ENCODE measurements at regions not wholly inside any gene's neighbourhood (a gene's known extent, or its start where the extent isn't known, plus 50 kb on each side); places are given as distances from the start of the nearest gene placed in this dataset.
"Not testable (repeated sequence)": the region's sequence is repeated elsewhere in the genome, so short reads cannot be mapped to it uniquely, and the experiment has no call there.

DNA sequence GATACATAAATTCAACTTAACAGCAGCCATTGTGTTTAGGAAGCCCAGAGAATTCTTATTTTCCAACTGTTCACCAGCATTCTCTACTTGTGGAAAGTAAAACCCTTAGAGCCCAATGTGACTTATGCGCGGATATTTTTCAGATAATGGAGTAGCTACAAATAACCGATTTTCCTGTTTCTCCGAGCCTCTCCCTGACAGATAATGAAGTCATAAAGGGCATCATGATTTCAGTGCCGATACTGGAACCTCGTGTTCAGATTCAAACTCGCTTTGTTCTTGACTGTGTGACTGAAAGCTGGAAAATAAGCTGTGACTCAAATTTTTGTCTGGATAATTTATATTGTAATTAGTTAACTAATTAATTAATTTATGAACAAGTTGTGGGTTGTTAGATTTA, 228.2 kb downstream of the VAPA start:
- no peak for DNase-seq (ENCODE audit: low read depth)

GRCh38 chr18:10142496-10143160, 228.8 kb downstream of the VAPA start:
- DNase-seq (ENCODE audit: low read depth): no peak

GRCh38 chr18:10143596-10143995, 229.8 kb downstream of the VAPA start:
- no peak for DNase-seq (ENCODE audit: low read depth)

DNA sequence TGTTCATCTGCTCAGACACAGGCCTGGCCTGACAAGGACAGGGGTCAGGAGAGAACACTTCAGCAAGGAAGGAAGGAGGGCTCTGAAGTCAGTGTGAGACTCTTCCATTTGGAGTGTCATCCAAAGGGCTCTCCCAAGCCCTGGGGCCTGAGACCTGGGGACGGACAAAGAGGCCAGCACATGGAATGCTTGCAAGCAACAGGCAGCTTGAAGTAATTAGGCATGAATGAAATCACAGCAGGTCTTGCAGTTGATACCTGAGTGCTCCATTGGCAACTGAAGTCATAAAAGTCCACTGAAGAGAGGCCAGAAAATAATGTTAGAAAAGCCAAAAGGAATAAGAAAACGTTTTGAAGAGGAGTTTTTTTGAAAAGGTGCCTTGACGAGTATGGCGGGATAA, 231.7 kb downstream of the VAPA start:
- DNase-seq (ENCODE audit: low read depth): no peak

- no peak for DNase-seq (ENCODE audit: low read depth)
These were observed 233.4 kb downstream of the VAPA start for GRCh38 chr18:10147226-10147625.

GRCh38 chr18:10147752-10148151, 233.9 kb downstream of the VAPA start:
- no peak for DNase-seq (ENCODE audit: low read depth)

GRCh38 chr18:10148189-10148929, 234.5 kb downstream of the VAPA start:
- DNase-seq (ENCODE audit: low read depth): no peak

GRCh38 chr18:10149768-10150556, 236.1 kb downstream of the VAPA start:
- no peak for DNase-seq (ENCODE audit: low read depth)

- DNase-seq (ENCODE audit: low read depth): not testable (repeated sequence)
These were observed 236.8 kb downstream of the VAPA start for GRCh38 chr18:10150576-10150975.

GRCh38 chr18:10152475-10152874, 238.7 kb downstream of the VAPA start:
- DNase-seq (ENCODE audit: low read depth): no peak

DNA sequence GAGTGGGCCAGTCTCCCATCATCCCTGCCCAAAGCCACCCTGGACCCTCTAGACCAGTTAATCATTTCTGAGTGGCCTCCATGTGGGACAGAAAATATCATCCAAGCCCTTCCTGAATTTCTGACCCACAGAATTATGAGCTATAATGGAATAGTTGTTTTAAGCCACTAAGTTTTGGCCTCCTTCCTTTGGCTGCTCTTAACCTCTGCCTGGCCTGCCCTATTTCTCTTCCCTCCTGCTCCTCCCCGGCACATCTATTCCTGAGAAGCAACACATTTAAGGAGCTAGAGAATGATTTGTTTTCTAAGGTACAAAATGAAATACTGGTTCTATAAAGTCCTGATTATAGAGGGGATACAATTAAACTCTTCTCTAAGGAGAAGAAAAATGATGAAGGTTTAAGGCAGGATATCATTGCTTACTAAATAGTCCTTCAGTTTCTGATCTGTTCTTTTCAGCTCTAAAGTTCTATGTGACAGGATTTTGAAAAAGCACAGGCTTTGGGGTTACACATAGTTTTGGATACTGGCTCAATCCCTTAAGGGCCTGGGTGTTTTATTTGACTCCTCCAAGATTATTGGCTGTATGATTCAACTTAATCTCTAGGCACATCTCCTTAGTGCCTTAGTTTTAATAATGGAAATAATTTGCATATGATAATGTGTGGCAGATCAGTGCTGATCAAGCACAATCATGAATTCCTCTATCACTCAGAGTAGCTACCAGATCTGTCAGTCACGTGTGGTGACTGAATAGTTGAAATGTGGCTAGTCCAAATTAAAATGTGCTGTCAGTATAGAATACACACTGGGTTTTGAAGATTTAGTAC, 240.3 kb downstream of the VAPA start:
- no peak for DNase-seq (ENCODE audit: low read depth)

GRCh38 chr18:10157706-10158105, 243.9 kb downstream of the VAPA start:
- DNase-seq (ENCODE audit: low read depth): no peak

DNA sequence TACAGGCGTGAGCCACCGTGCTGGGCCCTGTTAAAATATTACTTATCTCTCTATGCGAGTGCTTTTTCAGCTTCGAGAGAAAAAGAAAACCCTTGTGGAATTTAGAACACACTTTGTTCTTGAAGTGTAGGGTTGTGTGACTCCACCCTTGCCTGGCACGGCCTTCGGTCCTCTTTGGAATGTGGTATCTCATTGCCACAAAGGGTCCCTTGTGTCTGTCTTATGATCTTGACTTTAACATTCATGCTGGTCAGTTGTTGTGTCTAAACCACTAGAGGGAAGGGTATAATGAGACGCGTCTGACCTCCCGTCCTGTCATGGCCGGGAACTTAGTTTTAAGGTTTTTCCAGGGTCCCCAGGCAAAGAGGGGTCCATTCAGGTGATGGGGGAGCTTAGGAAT, 246.4 kb downstream of the VAPA start:
- DNase-seq (ENCODE audit: low read depth): no peak

DNA sequence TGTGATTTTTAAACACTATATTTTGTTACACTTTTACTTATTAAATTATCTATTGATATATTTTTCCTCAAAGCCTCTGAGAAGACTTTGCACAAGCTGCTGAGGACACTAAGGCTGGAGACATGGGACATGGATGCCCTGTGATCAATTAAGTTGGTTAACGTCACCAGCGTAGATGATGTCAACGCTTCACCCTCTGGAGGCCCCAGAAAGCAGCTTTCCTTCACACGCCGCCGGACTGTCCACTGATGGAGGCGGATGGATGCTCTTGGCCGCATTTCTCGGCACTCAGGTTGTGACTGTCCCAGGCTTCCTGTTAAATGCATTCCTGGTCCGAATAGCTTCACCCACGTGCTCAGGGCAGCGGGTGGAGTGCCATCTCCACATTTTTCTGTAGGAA, 247.5 kb downstream of the VAPA start:
- DNase-seq (ENCODE audit: low read depth): no peak

GRCh38 chr18:10162340-10162739, 248.5 kb downstream of the VAPA start:
- DNase-seq (ENCODE audit: low read depth): no peak

DNA sequence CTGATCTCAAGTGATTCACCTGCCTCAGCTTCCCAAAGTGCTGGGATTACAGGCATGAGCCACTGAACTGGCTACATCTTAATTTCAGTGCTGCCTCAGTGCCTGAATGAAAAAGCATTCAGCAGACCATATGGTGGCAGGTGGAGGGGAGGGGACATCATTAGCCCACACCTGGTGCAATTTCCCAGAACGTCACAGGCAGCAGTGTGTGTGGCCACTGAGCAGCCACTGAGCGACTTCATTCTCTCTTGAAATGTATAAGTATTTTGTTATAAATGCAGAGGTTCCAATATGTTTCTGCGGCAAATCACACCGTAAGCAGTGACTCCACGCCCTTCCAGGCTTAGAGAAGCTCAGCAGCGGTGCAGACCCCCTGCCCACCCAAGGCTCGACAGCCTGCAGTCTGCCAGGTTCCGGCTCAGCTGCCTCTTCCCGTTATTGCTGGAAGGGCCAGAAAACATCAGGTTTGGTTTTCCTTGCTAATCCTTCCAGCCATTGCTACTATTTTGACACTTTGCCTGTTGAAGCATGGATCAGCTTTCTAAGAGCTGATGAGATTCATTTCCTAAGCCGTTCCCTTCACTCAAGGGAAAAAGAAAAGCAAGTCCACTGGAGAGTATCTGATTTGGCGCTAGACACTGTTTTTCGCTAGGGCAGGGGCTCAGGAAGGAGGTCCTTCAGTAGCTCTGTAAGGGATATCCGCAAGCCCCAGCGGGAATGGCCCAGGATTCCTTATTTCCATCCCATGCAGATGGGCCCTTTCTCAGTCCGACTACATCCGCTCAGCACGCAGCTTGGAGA, 250.7 kb downstream of the VAPA start:
- no peak for DNase-seq (ENCODE audit: low read depth)

DNA sequence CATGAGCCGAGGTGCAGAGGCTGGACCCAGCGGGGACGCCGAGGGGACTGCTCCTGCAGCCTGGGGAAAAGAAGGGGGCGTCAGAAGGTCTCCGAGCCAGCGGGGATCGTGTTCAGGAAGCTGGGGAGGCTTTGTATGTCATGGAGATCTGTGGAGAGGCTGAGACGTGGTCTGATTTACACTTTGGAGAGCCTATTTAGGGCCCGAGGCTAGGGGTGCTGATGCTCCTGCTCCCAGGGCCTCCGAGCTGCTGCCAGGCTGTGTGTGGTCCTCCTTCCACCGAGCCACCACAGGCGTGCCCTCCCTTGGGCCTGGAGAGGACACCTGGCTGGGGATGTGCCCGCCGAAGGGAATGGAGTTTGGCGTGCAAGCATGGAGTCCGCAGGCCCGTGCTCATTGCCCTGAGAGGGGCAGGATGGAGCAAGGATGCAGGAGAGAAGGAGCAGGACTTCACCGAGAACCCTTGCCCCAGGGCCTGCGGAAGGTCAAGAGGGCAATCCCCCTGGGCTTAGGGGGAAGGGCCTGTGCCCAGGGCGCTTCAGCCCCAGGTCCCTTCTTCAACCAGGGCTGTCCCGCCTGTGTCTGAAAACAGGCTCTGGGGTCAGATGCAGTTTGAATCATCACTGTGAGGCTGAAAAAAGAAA, 252.5 kb downstream of the VAPA start:
- no peak for DNase-seq (ENCODE audit: low read depth)

DNA sequence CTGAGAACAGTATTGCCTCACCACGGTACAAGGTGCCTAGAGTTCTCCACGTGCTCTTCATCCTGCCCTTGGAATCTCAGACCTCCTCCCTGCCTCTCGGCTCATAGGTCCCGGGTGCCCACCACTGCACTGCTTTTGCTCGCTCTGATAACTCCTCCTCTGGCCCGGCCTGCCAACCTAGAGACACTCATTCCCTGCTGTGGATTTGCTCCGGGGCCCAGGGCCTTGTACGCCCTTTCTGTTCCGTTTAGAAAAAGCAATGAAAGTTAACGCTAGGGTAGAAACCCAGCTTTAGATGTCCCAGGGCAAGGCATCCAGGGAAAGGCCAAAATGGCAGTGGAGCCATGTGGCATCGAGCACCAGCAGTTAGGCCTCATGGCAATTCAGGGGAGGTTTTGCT, 253.9 kb downstream of the VAPA start:
- DNase-seq (ENCODE audit: low read depth): no peak

DNA sequence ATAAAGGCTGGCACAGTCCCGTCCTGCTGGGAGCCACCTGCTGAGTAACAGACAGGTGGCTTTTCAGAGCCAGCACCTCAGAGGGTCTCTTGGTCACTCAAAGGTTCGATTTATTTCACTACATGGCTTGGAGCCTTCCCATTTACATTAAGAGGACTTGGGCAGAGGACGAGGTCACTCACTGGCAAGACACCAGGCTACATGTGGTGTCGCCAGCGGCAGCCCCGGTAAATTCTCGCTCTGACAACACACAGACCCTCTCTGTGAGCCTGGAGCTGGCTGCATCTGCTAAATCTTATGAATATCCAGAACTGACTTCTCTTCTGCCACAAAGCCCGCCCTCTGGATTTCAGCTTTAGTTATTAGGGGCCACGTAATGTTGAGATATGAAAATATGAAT, 254.7 kb downstream of the VAPA start:
- no peak for DNase-seq (ENCODE audit: low read depth)

DNA sequence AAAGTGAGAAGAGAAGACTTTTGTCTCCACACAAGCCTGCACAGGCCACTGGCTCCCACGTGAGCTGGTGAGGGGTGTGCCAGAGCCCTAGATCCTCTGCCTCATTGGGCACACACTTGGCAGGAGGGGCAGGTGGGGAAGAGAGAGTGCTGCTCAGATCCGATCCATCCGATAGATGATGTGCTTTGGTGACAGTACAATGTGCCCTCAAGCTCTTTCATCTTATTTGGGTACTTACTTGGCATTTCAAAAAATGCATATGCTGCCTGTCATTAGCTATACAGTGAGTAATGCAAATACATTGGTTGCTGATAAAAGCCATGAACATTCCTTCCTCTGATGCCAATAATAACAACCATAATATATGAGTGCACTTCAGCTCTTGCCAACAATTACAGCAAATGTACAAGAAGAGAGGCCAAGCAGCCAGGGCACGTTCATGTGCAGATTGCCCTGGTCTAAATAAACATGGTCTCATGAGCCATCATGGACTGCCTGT, 255.3 kb downstream of the VAPA start:
- no peak for DNase-seq (ENCODE audit: low read depth)

- DNase-seq (ENCODE audit: low read depth): no peak
These were observed 256.0 kb downstream of the VAPA start for GRCh38 chr18:10169814-10170213.

Measured in activated T-cell treated with anti-CD3 and anti-CD28 coated beads for 1 hour (primary cell).